BE2C (cell line): ENCODE measurements at regions not wholly inside any gene's neighbourhood (a gene's known extent, or its start where the extent isn't known, plus 50 kb on each side); places are given as distances from the start of the nearest gene placed in this dataset.

ENCODE experiments used
- DNase-seq: peaks from one replicate; pipeline ENCODE4 v3.0.0-alpha.2; 2020
- H3K27me3 ChIP-seq: fragments of 250-450 bp; sonication (Bioruptor Pico); 2 replicates; pipeline ENCODE4 v1.5.1; 2020; ENCODE audit warnings: mild to moderate bottlenecking
- H3K36me3 ChIP-seq: fragments of 250-450 bp; sonication (Bioruptor Pico); 2 replicates; pipeline ENCODE4 v1.5.1; 2020; ENCODE audit warnings: mild to moderate bottlenecking
- H3K4me1 ChIP-seq: fragments of 250-450 bp; sonication (Bioruptor Pico); 2 replicates; pipeline ENCODE4 v1.5.1; 2020
- H3K4me3 ChIP-seq: 2 replicates; pipeline ENCODE4 v1.5.1; 2011; ENCODE audit warnings: low read depth, low read length
- H3K9me3 ChIP-seq: fragments of 250-450 bp; sonication (Bioruptor Pico); 2 replicates; pipeline ENCODE4 v1.5.1; 2020
- CTCF ChIP-seq: IDR thresholded peaks from 2 replicates; pipeline ENCODE4 v1.5.1; 2012; ENCODE audit warnings: mild to moderate bottlenecking, low read depth, low read length

GRCh38 chr14:89061696-89062095 lies 237.2 kb downstream of the TTC8 start:
- Histone ChIP-seq H3K4me3 (no peak overlapping the region), H3K36me3 (no peaks in the 10 kb centered on the region), H3K27me3 (no peaks in the 10 kb centered on the region), H3K4me1 (no peaks in the 10 kb centered on the region), H3K9me3 (no peaks in the 10 kb centered on the region)
- TF ChIP-seq CTCF, result no peak
- DNase-seq, result no peak

GRCh38 chr14:89065879-89066278 lies 241.4 kb downstream of the TTC8 start:
- H3K4me1 ChIP-seq, result no peaks in the 10 kb centered on the region; the same call in 1 of the 2 replicates
- DNase-seq, result no peak
- no peaks in the 10 kb centered on the region for H3K36me3 ChIP-seq
- TF ChIP-seq CTCF, result no peak
- H3K27me3 ChIP-seq, result no peaks in the 10 kb centered on the region
- no peak overlapping the region for H3K4me3 ChIP-seq
- H3K9me3 ChIP-seq, result no peaks in the 10 kb centered on the region

DNA sequence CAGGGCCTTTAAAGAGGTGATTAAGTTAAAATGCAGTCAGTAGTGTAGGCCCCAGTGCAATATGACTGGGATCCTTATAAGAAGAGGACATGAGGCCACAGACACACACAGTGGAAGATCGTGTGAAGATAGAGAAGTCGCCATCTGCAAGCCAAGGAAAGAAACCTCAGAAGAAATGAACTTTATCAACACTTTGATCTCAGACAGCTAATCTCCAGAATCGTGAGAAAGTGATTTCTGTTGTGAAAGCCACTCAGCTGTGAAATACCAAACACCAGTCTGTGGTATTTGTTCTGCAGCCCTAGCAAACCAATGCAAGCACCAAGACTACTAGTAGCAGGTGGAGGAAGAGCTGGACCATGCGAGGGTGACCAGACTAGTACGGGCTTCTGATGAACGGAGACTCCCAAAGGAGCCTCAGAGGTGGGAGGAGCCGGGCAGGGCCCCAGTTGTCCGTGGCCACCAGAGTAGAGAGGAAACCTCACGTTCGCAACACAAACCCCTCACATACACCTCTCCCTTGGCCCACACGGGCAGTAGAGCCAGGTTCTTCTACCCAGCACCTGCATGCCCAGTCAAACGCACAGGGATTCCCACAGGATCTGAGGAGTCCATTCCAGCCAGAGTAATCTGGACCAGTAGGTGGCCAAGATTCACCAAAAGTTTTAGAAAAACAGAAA lies 243.0 kb downstream of the TTC8 start:
- H3K9me3 ChIP-seq, result no peaks in the 10 kb centered on the region
- H3K27me3 ChIP-seq, result no peaks in the 10 kb centered on the region
- no peaks in the 10 kb centered on the region; the same call in 1 of the 2 replicates for H3K4me1 ChIP-seq
- DNase-seq, result no peak
- H3K36me3 ChIP-seq, result no peaks in the 10 kb centered on the region
- TF ChIP-seq CTCF, result no peak
- no peak overlapping the region for H3K4me3 ChIP-seq

GRCh38 chr14:89078021-89078795 lies 253.8 kb downstream of the TTC8 start:
- no peaks in the 10 kb centered on the region for H3K27me3 ChIP-seq
- H3K36me3 ChIP-seq, result no peaks in the 10 kb centered on the region
- H3K4me3 ChIP-seq, result no peak overlapping the region
- H3K9me3 ChIP-seq, result 0 out of 2 replicates have a peak, but pooled peaks cover 2% of the 10 kb centered on the region
- peak; percentile 35 for DNase-seq
- no peak for TF ChIP-seq CTCF
- no peaks in the 10 kb centered on the region for H3K4me1 ChIP-seq

DNA sequence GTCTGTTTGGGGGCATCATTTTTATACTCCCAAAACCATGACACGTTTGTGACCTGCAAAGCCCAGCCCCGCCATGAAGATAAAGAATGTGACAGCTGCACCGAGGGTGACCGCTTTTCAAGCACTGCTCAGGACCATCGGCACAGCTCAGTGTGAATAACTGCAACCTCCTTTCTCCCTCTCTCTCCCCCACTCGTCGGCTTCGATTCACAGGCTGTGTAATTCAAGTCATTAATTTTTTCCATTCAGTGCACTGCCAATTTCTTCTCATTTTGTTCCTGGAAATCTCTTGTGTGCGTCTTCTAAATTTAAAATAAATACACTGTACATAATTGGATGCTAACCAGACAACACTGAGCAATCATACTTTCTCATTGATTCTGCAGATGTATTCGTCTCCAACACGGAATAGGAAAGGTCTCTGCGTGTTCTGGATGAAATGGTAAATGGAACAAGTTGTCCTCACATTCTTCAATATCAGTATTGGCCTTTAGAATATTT lies 260.8 kb downstream of the TTC8 start:
- Histone ChIP-seq H3K36me3 (no peaks in the 10 kb centered on the region), H3K4me3 (no peak overlapping the region), H3K27me3 (no peaks in the 10 kb centered on the region), H3K9me3 (0 out of 2 replicates have a peak, but pooled peaks cover 2% of the 10 kb centered on the region), H3K4me1 (no peaks in the 10 kb centered on the region)
- no peak for DNase-seq
- TF ChIP-seq CTCF, result no peak
